ENCODE measurements at regions not wholly inside any gene's neighbourhood (a gene's known extent, or its start where the extent isn't known, plus 50 kb on each side); places are given as distances from the start of the nearest gene placed in this dataset.
"Not testable (repeated sequence)": the region's sequence is repeated elsewhere in the genome, so short reads cannot be mapped to it uniquely, and the experiment has no call there.

- DNase-seq: no peak
Observed at GRCh38 chr4:141290771-141291170, 70.1 kb downstream of the ZNF330 start.

- no peak for DNase-seq
Observed at GRCh38 chr4:141294306-141294705, 73.6 kb downstream of the ZNF330 start.

DNA sequence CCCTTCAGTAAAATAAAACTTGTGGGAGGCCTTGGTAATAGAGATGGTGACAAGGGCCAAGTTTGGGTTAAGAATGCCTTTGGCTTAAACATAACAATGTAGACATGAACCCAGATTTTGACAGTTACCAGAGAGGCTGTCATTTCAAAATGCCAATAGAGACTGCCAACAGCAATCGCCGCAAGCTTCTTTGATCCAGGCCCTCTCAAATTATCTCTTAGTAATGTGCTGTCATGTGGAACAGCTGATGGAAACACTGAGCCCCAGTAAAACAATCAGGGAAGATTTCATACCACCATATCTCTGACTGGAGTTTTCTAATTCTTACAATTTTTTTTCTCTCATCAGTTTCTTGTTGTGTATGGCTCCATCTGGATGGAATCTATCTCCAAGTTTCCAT, 80.5 kb downstream of the ZNF330 start:
- no peak for DNase-seq

DNA sequence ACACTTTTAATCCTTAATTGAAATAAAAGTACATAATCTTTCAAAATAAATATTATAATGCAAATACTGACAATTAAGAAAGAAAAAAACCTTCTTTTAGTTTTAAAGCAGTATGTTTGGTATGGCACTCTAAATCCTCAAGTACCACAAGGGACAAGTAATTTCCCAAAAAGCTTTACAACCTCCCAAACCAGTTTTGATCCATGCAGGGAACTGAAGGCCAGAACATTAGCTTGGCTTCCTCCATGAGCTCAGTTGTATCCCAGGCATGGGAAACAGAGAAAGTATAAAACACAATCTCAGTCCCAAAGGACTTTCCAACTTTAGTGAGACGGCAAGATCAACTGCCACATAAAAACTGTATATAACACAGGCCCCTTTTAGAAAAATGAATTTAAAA, 82.2 kb downstream of the ZNF330 start:
- no peak for DNase-seq

DNA sequence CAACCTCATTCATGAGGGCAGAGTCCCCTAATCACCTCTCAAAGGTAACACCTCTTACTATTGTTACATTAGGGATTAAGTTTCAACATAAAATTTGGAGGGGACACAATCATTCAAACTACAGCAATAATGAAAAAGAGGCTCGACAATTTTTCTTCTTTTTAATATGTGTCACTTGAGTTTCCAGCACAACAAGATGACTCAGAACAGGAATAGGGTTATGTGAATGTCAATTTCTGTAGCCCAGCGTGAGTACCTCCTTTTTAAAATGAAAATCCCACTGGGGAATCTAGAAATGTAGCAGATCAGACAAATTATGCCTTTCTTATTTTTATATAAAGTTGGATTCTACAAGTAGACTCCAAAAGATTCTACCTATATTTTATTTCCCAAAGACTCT, 83.7 kb downstream of the ZNF330 start:
- no peak for DNase-seq

DNA sequence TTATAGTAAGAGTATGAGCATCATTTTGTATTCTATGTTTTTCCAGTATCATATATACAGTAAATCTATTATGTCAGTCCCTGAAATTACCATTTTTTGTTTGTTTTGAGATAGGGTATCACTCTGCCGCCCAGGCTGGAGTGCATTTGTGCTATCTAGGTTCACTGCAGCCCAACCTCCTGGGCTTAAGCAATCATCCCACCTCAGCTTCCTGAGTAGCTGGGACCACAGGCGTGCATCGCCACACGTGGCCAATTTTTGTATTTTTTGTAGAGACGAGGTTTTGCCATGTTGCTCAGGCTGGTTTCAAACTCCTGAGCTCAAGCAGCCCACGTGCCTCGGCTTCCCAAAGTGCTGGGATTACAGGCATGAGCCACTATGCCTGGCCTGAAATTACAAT, 85.6 kb downstream of the ZNF330 start:
- no peak for DNase-seq

GRCh38 chr4:141307241-141307689, 86.6 kb downstream of the ZNF330 start:
- DNase-seq: peak; percentile 65

- DNase-seq: no peak
Observed at GRCh38 chr4:141309874-141310273, 89.2 kb downstream of the ZNF330 start.

GRCh38 chr4:141311246-141312204, 90.8 kb downstream of the ZNF330 start:
- no peak for DNase-seq

- no peak for DNase-seq
Observed at GRCh38 chr4:141314627-141315026, 93.9 kb downstream of the ZNF330 start.

DNA sequence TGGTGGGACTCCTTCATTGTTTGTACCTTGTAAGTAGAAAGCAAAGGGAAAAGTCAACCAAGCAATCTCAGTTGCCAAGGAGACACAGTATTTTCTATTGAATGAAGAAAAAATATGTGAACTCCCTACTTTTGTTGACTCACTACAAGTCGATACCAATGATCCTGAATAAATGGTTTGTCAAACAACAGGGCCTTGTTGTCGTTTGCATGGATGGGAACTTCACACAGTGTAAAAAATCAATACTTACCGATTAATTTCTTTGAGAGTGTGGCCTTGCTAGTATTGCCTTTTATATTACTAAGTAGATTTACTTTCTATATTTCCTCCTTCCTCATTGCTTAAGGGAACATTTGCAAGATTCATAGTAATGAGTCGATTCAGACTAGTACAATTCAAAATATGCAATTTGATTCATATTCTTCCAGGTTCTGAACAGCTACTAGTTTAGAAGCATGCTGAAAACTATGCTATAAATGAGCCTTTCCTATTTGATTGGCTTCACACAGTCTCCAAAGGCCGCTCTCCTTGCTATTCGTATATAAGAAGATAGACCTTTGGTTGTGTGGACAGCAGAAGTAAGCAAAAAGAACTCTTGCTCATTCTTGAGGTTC, 108.0 kb downstream of the ZNF330 start:
- DNase-seq: no peak

GRCh38 chr4:141329174-141329569, 108.5 kb downstream of the ZNF330 start:
- peak; percentile 86 for DNase-seq

DNA sequence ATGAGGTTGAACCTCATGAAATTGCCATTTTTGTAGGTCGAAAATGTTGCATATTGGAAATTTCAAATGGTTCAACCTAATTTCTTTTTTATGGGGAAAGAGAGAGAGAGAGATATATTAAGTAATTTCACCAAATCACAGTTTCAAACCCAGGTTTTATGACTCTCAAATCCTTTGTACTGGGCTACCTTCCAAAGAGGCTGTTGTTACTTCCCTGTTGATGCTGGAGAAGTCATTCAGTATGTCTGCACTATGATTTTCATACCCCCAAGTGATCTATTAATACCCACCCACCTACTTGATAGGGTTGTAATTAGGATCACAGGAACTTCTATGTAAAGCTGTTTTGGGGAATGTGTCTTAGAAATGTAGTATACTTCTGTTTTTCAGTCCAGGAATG, 109.9 kb downstream of the ZNF330 start:
- no peak for DNase-seq

DNA sequence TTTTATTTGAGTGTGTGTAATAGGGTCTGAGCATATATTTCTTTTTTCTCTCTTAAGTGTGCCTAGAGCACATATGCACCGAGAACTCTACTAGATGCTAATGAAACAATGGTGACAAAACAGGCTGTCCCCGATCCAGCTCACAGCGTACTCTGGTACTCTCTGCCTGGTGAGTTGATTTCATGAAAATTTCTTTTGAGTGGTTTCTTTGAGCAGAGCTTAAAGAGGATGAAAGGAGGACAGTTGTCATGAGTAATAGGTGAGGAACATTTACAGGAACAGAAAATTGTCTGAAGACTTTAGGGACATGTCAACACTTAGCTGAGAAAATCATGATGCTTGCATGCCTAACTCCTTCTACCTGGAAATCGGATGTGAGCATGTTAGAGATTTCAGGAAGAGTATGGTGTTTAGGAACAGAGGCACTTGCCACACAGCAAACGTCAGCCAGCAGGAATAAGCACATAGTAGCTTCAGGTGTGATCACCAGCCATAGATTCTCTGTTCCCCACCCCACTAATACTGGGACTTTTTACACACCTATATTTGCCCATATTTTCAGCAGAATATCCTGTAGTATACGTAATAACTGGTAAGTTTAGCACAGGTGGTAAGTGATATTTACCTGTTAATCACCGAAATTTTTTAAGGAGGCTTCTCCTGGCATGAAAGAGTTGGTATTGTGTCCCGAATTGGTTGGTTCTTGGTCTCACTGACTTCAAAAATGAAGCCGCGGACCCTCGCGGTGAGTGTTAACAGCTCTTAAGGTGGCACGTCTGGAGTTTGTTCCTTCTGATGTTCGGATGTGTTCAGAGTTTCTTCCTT, 111.1 kb downstream of the ZNF330 start:
- no peak for DNase-seq

DNA sequence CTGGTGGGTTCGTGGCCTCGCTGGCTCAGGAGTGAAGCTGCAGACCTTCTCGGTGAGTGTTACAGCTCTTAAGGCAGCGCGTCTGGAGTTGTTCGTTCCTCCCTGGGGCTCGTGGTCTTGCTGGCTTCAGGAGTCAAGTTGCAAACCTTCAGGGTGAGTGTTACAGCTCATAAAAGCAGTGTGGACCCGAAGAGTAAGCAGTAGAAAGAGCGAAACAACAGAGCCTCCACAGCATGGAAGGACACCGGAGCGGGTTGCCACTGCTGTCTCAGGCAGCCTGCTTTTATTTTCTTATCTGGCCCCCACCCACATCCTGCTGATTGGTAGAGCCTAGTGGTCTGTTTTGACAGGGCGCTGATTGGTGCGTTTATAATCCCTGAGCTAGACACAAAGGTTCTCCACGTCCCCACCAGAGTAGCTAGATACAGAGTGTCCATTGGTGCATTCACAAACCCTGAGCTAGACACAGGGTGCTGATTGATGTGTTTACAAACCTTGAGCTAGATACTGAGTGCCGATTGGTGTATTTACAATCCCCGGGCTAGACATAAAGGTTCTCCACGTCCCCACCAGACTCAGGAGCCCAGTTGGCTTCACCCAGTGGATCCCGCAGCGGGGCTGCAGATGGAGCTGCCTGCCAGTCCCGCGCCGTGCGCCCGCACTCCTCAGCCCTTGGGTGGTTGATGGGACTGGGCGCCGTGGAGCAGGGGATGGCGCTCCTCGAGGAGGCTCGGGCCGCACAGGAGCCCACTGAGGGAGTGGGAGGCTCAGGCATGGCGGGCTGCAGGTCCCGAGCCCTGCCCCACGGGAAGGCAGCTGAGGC, 111.9 kb downstream of the ZNF330 start:
- DNase-seq: not testable (repeated sequence)

DNA sequence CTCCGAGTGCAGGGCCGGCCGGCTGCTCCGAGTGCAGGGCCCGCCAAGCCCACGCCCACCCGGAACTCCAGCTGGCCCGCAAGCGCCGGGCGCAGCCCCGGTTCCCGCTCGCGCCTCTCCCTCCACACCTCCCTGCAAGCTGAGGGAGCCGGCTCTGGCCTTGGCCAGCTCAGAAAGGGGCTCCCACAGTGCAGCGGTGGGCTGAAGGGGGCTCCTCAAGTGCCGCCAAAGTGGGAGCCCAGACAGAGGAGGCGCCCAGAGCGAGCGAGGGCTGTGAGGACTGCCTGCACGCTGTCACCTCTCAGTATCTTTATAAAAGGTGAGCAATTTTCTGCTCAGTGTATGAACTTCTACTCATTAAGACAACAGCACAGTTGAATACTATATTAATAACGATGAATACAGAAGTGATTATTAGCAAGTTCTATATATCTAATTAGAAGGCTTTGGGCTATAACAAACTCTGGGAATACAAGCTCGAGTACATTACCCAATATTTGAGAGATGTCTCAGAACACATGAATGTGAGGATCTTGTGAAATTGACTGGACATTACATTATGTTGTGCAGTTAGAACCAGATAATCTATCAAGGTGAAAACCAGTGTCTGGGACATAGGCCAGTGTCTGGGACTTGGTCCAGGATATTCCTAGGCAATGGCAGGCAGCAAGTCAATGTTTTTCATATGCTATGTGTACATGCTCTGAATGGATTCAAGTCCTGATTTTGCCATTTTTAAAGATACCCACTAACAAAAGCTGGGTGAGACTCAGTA, 112.9 kb downstream of the ZNF330 start:
- peak; percentile 58 for DNase-seq

DNA sequence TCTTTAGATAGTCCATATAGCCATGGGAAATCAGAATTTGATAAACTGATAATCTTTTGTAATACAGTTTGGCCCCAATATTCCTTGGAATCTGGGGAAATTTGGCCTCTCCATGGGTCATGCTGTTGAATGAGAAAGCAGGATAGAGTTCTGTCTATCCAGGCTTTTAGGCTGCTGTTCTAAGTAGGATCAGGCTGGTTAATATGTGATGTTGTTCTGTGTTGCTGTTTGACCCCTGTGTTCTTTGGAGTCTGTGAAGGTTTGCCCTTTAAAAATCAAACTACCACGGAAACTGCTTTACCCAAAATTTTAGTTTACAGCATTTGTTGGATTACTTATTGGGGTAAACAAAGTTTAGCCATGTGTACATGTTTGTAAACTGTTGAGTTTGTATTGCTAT, 114.5 kb downstream of the ZNF330 start:
- DNase-seq: no peak

- no peak for DNase-seq
Observed at GRCh38 chr4:141338238-141338637, 117.5 kb downstream of the ZNF330 start.

DNA sequence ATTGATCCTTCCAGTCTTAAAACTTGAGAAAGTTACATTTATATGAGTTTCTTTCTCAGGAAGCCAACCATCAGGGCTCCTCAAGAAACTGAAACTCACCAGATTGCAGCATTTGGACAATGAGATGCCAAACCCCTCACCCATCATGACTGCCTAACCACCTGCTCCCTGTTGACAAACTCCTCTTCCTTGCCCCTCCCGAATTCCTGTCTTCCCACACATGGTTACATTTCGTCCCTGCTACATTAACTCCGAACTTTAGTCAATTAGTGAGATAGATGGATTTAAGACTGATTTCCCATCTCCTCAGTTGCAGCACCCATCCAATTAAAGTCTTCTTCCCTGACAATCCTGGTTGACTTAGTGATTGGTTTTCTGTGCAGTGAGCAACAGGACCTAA, 118.7 kb downstream of the ZNF330 start:
- DNase-seq: no peak

- DNase-seq: peak; percentile 18
Observed at GRCh38 chr4:141339966-141340365, 119.3 kb downstream of the ZNF330 start.

- no peak for DNase-seq
Observed at GRCh38 chr4:141340458-141340857, 119.8 kb downstream of the ZNF330 start.

DNA sequence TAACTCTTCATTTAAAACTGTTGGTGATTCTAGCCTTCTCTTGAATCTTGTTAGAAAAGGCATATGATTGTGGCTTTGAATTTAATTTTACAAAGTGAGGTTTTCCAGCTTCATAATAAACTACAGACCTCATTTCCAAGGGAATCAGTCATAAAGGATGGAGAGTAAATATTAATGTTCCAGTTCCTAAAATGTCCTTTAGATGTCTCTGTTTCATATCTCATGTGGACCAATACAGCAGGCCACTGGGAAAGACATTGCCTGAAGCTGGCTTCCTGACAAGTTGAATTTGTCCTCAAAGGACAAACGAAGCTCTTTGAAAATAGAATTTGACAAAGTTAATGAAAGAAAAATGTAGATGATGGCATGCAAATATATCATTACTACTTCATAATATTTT, 125.4 kb downstream of the ZNF330 start:
- DNase-seq: peak; percentile 66
